Fibroblast of lung (primary cell): ENCODE measurements at regions not wholly inside any gene's neighbourhood (a gene's known extent, or its start where the extent isn't known, plus 50 kb on each side); places are given as distances from the start of the nearest gene placed in this dataset.

ENCODE experiments used
- EZH2 ChIP-seq: IDR thresholded peaks from 2 replicates; pipeline ENCODE4 v1.5.1; 2012; ENCODE audit warnings: low read length, control low read depth, mild to moderate bottlenecking; ENCODE audit errors: missing control alignments
- TF ChIP-seq, protein P1 (sequence below), 2 donors: IDR thresholded peaks in 1 of 2; conservative IDR thresholded peaks in 1 of 2; 1 replicate in 1 of 2; 2 replicates in 1 of 2; pipeline ENCODE4 v1.5.1; 2011 to 2012; ENCODE audit warnings: low read length in 2 of 2, control low read depth in 1 of 2, inconsistent platforms in 1 of 2, low read depth in 1 of 2, mild to moderate bottlenecking in 1 of 2

GRCh38 chr2:219962801-219963200 is 335.4 kb downstream of the SLC4A3 start:
- TF ChIP-seq, protein P1, sequence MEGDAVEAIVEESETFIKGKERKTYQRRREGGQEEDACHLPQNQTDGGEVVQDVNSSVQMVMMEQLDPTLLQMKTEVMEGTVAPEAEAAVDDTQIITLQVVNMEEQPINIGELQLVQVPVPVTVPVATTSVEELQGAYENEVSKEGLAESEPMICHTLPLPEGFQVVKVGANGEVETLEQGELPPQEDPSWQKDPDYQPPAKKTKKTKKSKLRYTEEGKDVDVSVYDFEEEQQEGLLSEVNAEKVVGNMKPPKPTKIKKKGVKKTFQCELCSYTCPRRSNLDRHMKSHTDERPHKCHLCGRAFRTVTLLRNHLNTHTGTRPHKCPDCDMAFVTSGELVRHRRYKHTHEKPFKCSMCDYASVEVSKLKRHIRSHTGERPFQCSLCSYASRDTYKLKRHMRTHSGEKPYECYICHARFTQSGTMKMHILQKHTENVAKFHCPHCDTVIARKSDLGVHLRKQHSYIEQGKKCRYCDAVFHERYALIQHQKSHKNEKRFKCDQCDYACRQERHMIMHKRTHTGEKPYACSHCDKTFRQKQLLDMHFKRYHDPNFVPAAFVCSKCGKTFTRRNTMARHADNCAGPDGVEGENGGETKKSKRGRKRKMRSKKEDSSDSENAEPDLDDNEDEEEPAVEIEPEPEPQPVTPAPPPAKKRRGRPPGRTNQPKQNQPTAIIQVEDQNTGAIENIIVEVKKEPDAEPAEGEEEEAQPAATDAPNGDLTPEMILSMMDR (conservative IDR thresholded peaks at IDR 0.05 in 1 of 2, IDR thresholded peaks at IDR 0.05 in 1 of 2; ENCODE audit: low read depth in 1 of 2, low read length in 2 of 2) = no peak
- TF ChIP-seq EZH2 = no peak
